WTC11 (cell line): ENCODE measurements at regions not wholly inside any gene's neighbourhood (a gene's known extent, or its start where the extent isn't known, plus 50 kb on each side); places are given as distances from the start of the nearest gene placed in this dataset.

Experiments used
- ATAC-seq: fragments of 200-7000 bp; cut with Tn5 transposase; 2 replicates; pipeline ENCODE4 v1.10.0; 2021; ENCODE audit warnings: mild to moderate bottlenecking, moderate library complexity
- CTCF ChIA-PET: fragments of 300-600 bp; sonication (Branson Sonifier 250); formaldehyde crosslinking; loops from one replicate; lab custom pipeline; 2021; ENCODE audit warnings: antibody characterized with exemption; lab: Charles Lee
- POLR2A ChIA-PET: fragments of 350-600 bp; sonication (Branson Sonifier 250); formaldehyde crosslinking; loops from one replicate; lab custom pipeline; 2021; ENCODE audit warnings: antibody characterized with exemption; lab: Charles Lee
- DNase-seq: peaks from one replicate; pipeline ENCODE4 v3.0.0; 2021; ENCODE audit warnings: low spot score
- H3K27ac Mint-ChIP-seq: 2 replicates; pipeline ENCODE4 v1.8.0; 2021; ENCODE audit warnings: mixed read lengths
- H3K27me3 Mint-ChIP-seq: 2 replicates; pipeline ENCODE4 v1.8.0; 2021; ENCODE audit warnings: low read depth, mild to moderate bottlenecking, moderate library complexity, mixed read lengths
- H3K36me3 Mint-ChIP-seq: 2 replicates; pipeline ENCODE4 v1.8.0; 2021; ENCODE audit warnings: mixed read lengths
- H3K4me1 Mint-ChIP-seq: 2 replicates; pipeline ENCODE4 v1.8.0; 2022; ENCODE audit warnings: mixed read lengths
- H3K4me3 Mint-ChIP-seq: 2 replicates; pipeline ENCODE4 v1.8.0; 2021; ENCODE audit warnings: mild to moderate bottlenecking, moderate library complexity, mixed read lengths
- H3K9me3 Mint-ChIP-seq: 2 replicates; pipeline ENCODE4 v1.8.0; 2021; ENCODE audit warnings: mixed read lengths
- AFF4 ChIP-seq: sonication (generic); formaldehyde crosslinking; IDR thresholded peaks from 2 replicates; pipeline ENCODE4 v1.8.1; 2023; ENCODE audit warnings: mild to moderate bottlenecking, missing genetic modification reagents, borderline replicate concordance
- CTCF ChIP-seq: fragments of 200-600 bp; IDR thresholded peaks from 2 replicates; pipeline ENCODE4 v1.8.0; 2022; ENCODE audit warnings: antibody characterized with exemption
- E2F5 ChIP-seq: sonication (generic); formaldehyde crosslinking; IDR thresholded peaks from 2 replicates; pipeline ENCODE4 v1.8.1; 2022; ENCODE audit warnings: mild to moderate bottlenecking, moderate library complexity, missing genetic modification reagents
- EMX1 ChIP-seq: fragments of 250-450 bp; sonication (Bioruptor Pico); IDR thresholded peaks from 2 replicates; pipeline ENCODE4 v1.8.0; 2021; ENCODE audit warnings: mild to moderate bottlenecking
- FOXJ3 ChIP-seq: sonication (generic); formaldehyde crosslinking; IDR thresholded peaks from 2 replicates; pipeline ENCODE4 v1.9.0; 2021; ENCODE audit warnings: missing genetic modification reagents, mild to moderate bottlenecking, borderline replicate concordance
- GABPB1 ChIP-seq: sonication (generic); formaldehyde crosslinking; IDR thresholded peaks from 2 replicates; pipeline ENCODE4 v1.8.1; 2023; ENCODE audit warnings: mild to moderate bottlenecking, missing genetic modification reagents
- JAZF1 ChIP-seq: fragments of 250-450 bp; sonication (Bioruptor Pico); IDR thresholded peaks from 2 replicates; pipeline ENCODE4 v1.9.0; 2021; ENCODE audit warnings: moderate library complexity, mild to moderate bottlenecking, inconsistent platforms
- MAX ChIP-seq: sonication (generic); formaldehyde crosslinking; IDR thresholded peaks from 2 replicates; pipeline ENCODE4 v1.8.0; 2022; ENCODE audit warnings: mild to moderate bottlenecking, missing genetic modification reagents
- NR1H2 ChIP-seq: sonication (generic); formaldehyde crosslinking; IDR thresholded peaks from 2 replicates; pipeline ENCODE4 v1.9.0; 2021; ENCODE audit warnings: mild to moderate bottlenecking, moderate library complexity, missing genetic modification reagents
- PREB ChIP-seq: sonication (generic); formaldehyde crosslinking; IDR thresholded peaks from 2 replicates; pipeline ENCODE4 v1.8.1; 2022; ENCODE audit warnings: mild to moderate bottlenecking, missing genetic modification reagents, moderate library complexity, borderline replicate concordance
- SP1 ChIP-seq: sonication (generic); formaldehyde crosslinking; conservative IDR thresholded peaks from 2 replicates; pipeline ENCODE4 v1.8.1; 2022; ENCODE audit warnings: missing genetic modification reagents
- USF2 ChIP-seq: sonication (generic); formaldehyde crosslinking; IDR thresholded peaks from 2 replicates; pipeline ENCODE4 v1.8.1; 2023; ENCODE audit warnings: mild to moderate bottlenecking, missing genetic modification reagents, moderate library complexity
- ZNF121 ChIP-seq: sonication (generic); formaldehyde crosslinking; IDR thresholded peaks from 2 replicates; pipeline ENCODE4 v1.8.0; 2023; ENCODE audit warnings: missing genetic modification reagents
- ZNF425 ChIP-seq: fragments of 250-450 bp; sonication (Bioruptor Pico); conservative IDR thresholded peaks from 2 replicates; pipeline ENCODE4 v1.9.0; 2021; ENCODE audit warnings: mild to moderate bottlenecking
- ZNF512 ChIP-seq: sonication (generic); formaldehyde crosslinking; IDR thresholded peaks from 2 replicates; pipeline ENCODE4 v1.8.1; 2022; ENCODE audit warnings: missing genetic modification reagents, borderline replicate concordance
- ZNF671 ChIP-seq: fragments of 250-450 bp; sonication (Bioruptor Pico); IDR thresholded peaks from 2 replicates; pipeline ENCODE4 v1.8.0; 2021; ENCODE audit warnings: mild to moderate bottlenecking

GRCh38 chr6:156602066-156602385, 175.2 kb upstream of the ARID1B start:
- TF ChIP-seq GABPB1 (CRISPR knock-in tag) (no peak), USF2 (CRISPR knock-in tag) (no peak), FOXJ3 (CRISPR knock-in tag) (no peak), EMX1 (CRISPR knock-in tag) (no peak), NR1H2 (CRISPR knock-in tag) (no peak), JAZF1 (CRISPR knock-in tag) (no peak)
- no peak overlapping the region for H3K4me3 Mint-ChIP-seq
- peaks cover 23% of the 10 kb centered on the region for H3K4me1 Mint-ChIP-seq
- H3K9me3 Mint-ChIP-seq, result peaks cover 26% of the 10 kb centered on the region
- no peak overlapping the region for H3K27ac Mint-ChIP-seq
- ChIA-PET POLR2A (no interaction called here), CTCF (no interaction called here)
- ATAC-seq (no peak), DNase-seq (no peak)
- H3K36me3 Mint-ChIP-seq, result peaks cover 21% of the 10 kb centered on the region
- peaks cover 6% of the 10 kb centered on the region for H3K27me3 Mint-ChIP-seq

- DNase-seq (no peak), ATAC-seq (no peak)
- TF ChIP-seq MAX (CRISPR knock-in tag) (no peak), E2F5 (CRISPR knock-in tag) (no peak), AFF4 (CRISPR knock-in tag) (no peak), ZNF671 (CRISPR knock-in tag) (no peak), PREB (no peak), ZNF425 (CRISPR knock-in tag) (no peak), ZNF121 (CRISPR knock-in tag) (no peak), ZNF512 (no peak), CTCF (no peak), SP1 (CRISPR knock-in tag) (no peak)
- POLR2A ChIA-PET, result no interaction called here
- H3K4me1 Mint-ChIP-seq, result peaks cover 23% of the 10 kb centered on the region
- H3K27ac Mint-ChIP-seq, result no peak overlapping the region
- peaks cover 6% of the 10 kb centered on the region for H3K27me3 Mint-ChIP-seq
- CTCF ChIA-PET, result no interaction called here
- no peak overlapping the region for H3K4me3 Mint-ChIP-seq
- H3K36me3 Mint-ChIP-seq, result peaks cover 18% of the 10 kb centered on the region
- peaks cover 26% of the 10 kb centered on the region for H3K9me3 Mint-ChIP-seq
Measured at GRCh38 chr6:156601152-156602065, 175.8 kb upstream of the ARID1B start.
